Astrocyte (in vitro differentiated cells and primary cell): ENCODE measurements at regions not wholly inside any gene's neighbourhood (a gene's known extent, or its start where the extent isn't known, plus 50 kb on each side); places are given as distances from the start of the nearest gene placed in this dataset.

Experiments
- CTCF ChIP-seq: IDR thresholded peaks from 2 replicates; pipeline ENCODE4 v1.5.1; 2011; ENCODE audit warnings: low read depth, mild to moderate bottlenecking, inconsistent platforms, low read length, moderate library complexity; ENCODE audit not compliant: insufficient read depth
- EZH2 ChIP-seq: IDR thresholded peaks from 2 replicates; pipeline ENCODE4 v1.6.1; 2012; ENCODE audit warnings: mild to moderate bottlenecking, low read length, inconsistent platforms; ENCODE audit not compliant: insufficient read depth

GRCh38 chr7:32169228-32169627 is 99.0 kb upstream of the PDE1C start:
- no peak for TF ChIP-seq CTCF
- no peak for TF ChIP-seq EZH2
